Naive B cell (primary cell): ENCODE measurements at regions not wholly inside any gene's neighbourhood (a gene's known extent, or its start where the extent isn't known, plus 50 kb on each side); places are given as distances from the start of the nearest gene placed in this dataset.

Source experiments
- ATAC-seq, 2 donors: fragments of 150-1000 bp; cut with Tn5 transposase; 2 replicates each; pipeline ENCODE4 v1.10.0; 2021; ENCODE audit warnings: low read depth in 2 of 2, mild to moderate bottlenecking in 2 of 2, moderate library complexity in 2 of 2
- DNase-seq: peaks from one replicate; pipeline ENCODE4 v3.0.0; 2022
- H3K27ac Mint-ChIP-seq, 6 donors: one replicate each; pipeline ENCODE4 v1.8.0; 2020 to 2022; ENCODE audit warnings: mild to moderate bottlenecking in 6 of 6, mixed read lengths in 6 of 6, moderate library complexity in 5 of 6, inconsistent platforms in 2 of 6
- H3K27me3 Mint-ChIP-seq, 3 donors: one replicate each; pipeline ENCODE4 v1.8.0; 2021 to 2022; ENCODE audit warnings: mixed read lengths in 3 of 3, mild to moderate bottlenecking in 1 of 3
- H3K36me3 Mint-ChIP-seq, 2 donors: one replicate each; pipeline ENCODE4 v1.8.0; 2020 to 2022; ENCODE audit warnings: mixed read lengths in 2 of 2, inconsistent platforms in 1 of 2, mild to moderate bottlenecking in 1 of 2
- H3K4me1 Mint-ChIP-seq, 3 donors: one replicate each; pipeline ENCODE4 v1.8.0; 2020 to 2022; ENCODE audit warnings: mixed read lengths in 3 of 3, inconsistent platforms in 1 of 3, mild to moderate bottlenecking in 1 of 3, moderate library complexity in 1 of 3
- H3K4me3 Mint-ChIP-seq, 8 donors: one replicate each; pipeline ENCODE4 v1.8.0; 2020 to 2022; ENCODE audit warnings: mild to moderate bottlenecking in 8 of 8, mixed read lengths in 8 of 8, moderate library complexity in 8 of 8, inconsistent platforms in 2 of 8
- H3K9me3 Mint-ChIP-seq, 7 donors: one replicate each; pipeline ENCODE4 v1.8.0; 2020 to 2022; ENCODE audit warnings: mixed read lengths in 7 of 7, mild to moderate bottlenecking in 5 of 7, inconsistent platforms in 2 of 7, moderate library complexity in 1 of 7

GRCh38 chr14:97462081-97462480 lies 664.9 kb downstream of the VRK1 start:
- no peak for DNase-seq
- Mint-ChIP-seq H3K9me3 (peaks cover 0 to 20% (median 3%) of the 10 kb centered on the region in 7 donors), H3K27ac (no peak overlapping the region), H3K36me3 (no peaks in the 10 kb centered on the region), H3K4me1 (peaks cover 7 to 12% (median 8%) of the 10 kb centered on the region in 3 donors), H3K27me3 (peaks cover 9 to 14% (median 11%) of the 10 kb centered on the region in 3 donors), H3K4me3 (no peak overlapping the region)
- ATAC-seq = no peak

GRCh38 chr14:97468220-97468619 lies 671.0 kb downstream of the VRK1 start:
- Mint-ChIP-seq H3K27ac (peak overlapping the region in 1 of 6 donors; percentile 5), H3K27me3 (peaks cover 0 to 11% (median 8%) of the 10 kb centered on the region in 3 donors), H3K9me3 (peaks cover 0 to 5% (median 2%) of the 10 kb centered on the region in 7 donors), H3K4me3 (no peak overlapping the region), H3K4me1 (no peaks in the 10 kb centered on the region), H3K36me3 (no peaks in the 10 kb centered on the region)
- DNase-seq (no peak), ATAC-seq (no peak)

- Mint-ChIP-seq H3K36me3 (no peaks in the 10 kb centered on the region), H3K4me3 (no peak overlapping the region), H3K27ac (no peak overlapping the region), H3K4me1 (no peaks in the 10 kb centered on the region), H3K27me3 (peaks cover 0 to 6% (median 4%) of the 10 kb centered on the region in 3 donors), H3K9me3 (peaks cover 0 to 4% (median 0%) of the 10 kb centered on the region in 7 donors)
- DNase-seq = no peak
- ATAC-seq = no peak
Observed at GRCh38 chr14:97477353-97477752, 680.2 kb downstream of the VRK1 start.

- no peaks in the 10 kb centered on the region for H3K36me3 Mint-ChIP-seq
- peaks cover 0 to 3% (median 0%) of the 10 kb centered on the region in 3 donors for H3K27me3 Mint-ChIP-seq
- H3K4me1 Mint-ChIP-seq = no peaks in the 10 kb centered on the region
- ATAC-seq (no peak), DNase-seq (no peak)
- H3K9me3 Mint-ChIP-seq = peaks cover 0 to 4% (median 0%) of the 10 kb centered on the region in 7 donors
- no peak overlapping the region for H3K4me3 Mint-ChIP-seq
- H3K27ac Mint-ChIP-seq = no peak overlapping the region
Observed at GRCh38 chr14:97485201-97485600, 688.0 kb downstream of the VRK1 start.

- Mint-ChIP-seq H3K27ac (peak overlapping the region in 1 of 6 donors; percentile 44), H3K4me3 (no peak overlapping the region), H3K36me3 (no peaks in the 10 kb centered on the region), H3K27me3 (peaks cover 0 to 3% (median 0%) of the 10 kb centered on the region in 3 donors), H3K9me3 (peaks cover 0 to 11% (median 2%) of the 10 kb centered on the region in 7 donors), H3K4me1 (no peaks in the 10 kb centered on the region)
- DNase-seq = no peak
- ATAC-seq = no peak
Observed at GRCh38 chr14:97486601-97487120, 689.5 kb downstream of the VRK1 start.

- no peaks in the 10 kb centered on the region for H3K4me1 Mint-ChIP-seq
- no peak overlapping the region for H3K27ac Mint-ChIP-seq
- peaks cover 4 to 19% (median 8%) of the 10 kb centered on the region in 7 donors for H3K9me3 Mint-ChIP-seq
- no peak overlapping the region for H3K4me3 Mint-ChIP-seq
- peaks cover 0 to 3% (median 0%) of the 10 kb centered on the region in 3 donors for H3K27me3 Mint-ChIP-seq
- H3K36me3 Mint-ChIP-seq = peaks cover 0 to 8% of the 10 kb centered on the region in 2 donors
- ATAC-seq = no peak
- DNase-seq = no peak
Observed at GRCh38 chr14:97489750-97490149, 692.6 kb downstream of the VRK1 start.

- no peak overlapping the region for H3K4me3 Mint-ChIP-seq
- no peak overlapping the region for H3K27ac Mint-ChIP-seq
- H3K9me3 Mint-ChIP-seq = peaks cover 4 to 19% (median 8%) of the 10 kb centered on the region in 7 donors
- H3K4me1 Mint-ChIP-seq = no peaks in the 10 kb centered on the region
- H3K36me3 Mint-ChIP-seq = peaks cover 0 to 8% of the 10 kb centered on the region in 2 donors
- ATAC-seq (no peak), DNase-seq (no peak)
- peaks cover 0 to 3% (median 0%) of the 10 kb centered on the region in 3 donors for H3K27me3 Mint-ChIP-seq
Observed at GRCh38 chr14:97490521-97491070, 693.4 kb downstream of the VRK1 start.

- no peak overlapping the region for H3K27ac Mint-ChIP-seq
- H3K9me3 Mint-ChIP-seq = peaks cover 4 to 19% (median 8%) of the 10 kb centered on the region in 7 donors
- H3K4me1 Mint-ChIP-seq = no peaks in the 10 kb centered on the region
- H3K36me3 Mint-ChIP-seq = peaks cover 0 to 8% of the 10 kb centered on the region in 2 donors
- no peak overlapping the region for H3K4me3 Mint-ChIP-seq
- DNase-seq = no peak
- peaks cover 0 to 6% (median 0%) of the 10 kb centered on the region in 3 donors for H3K27me3 Mint-ChIP-seq
- no peak for ATAC-seq
Observed at GRCh38 chr14:97491697-97492096, 694.5 kb downstream of the VRK1 start.

- Mint-ChIP-seq H3K36me3 (no peaks in the 10 kb centered on the region), H3K9me3 (peaks cover 0 to 8% (median 0%) of the 10 kb centered on the region in 7 donors), H3K4me1 (no peaks in the 10 kb centered on the region), H3K4me3 (no peak overlapping the region), H3K27me3 (peaks cover 0 to 6% (median 0%) of the 10 kb centered on the region in 3 donors), H3K27ac (no peak overlapping the region)
- ATAC-seq (no peak), DNase-seq (no peak)
Observed at GRCh38 chr14:97499790-97500481, 702.8 kb downstream of the VRK1 start.

GRCh38 chr14:97506626-97507025 lies 709.4 kb downstream of the VRK1 start:
- no peaks in the 10 kb centered on the region for H3K4me1 Mint-ChIP-seq
- no peak for ATAC-seq
- peak overlapping the region in 1 of 8 donors; percentile 21 for H3K4me3 Mint-ChIP-seq
- H3K36me3 Mint-ChIP-seq = peaks cover 5 to 7% of the 10 kb centered on the region in 2 donors
- DNase-seq = no peak
- peaks cover 0 to 11% (median 8%) of the 10 kb centered on the region in 7 donors for H3K9me3 Mint-ChIP-seq
- H3K27me3 Mint-ChIP-seq = no peaks in the 10 kb centered on the region
- H3K27ac Mint-ChIP-seq = no peak overlapping the region

- ATAC-seq = no peak
- H3K9me3 Mint-ChIP-seq = peaks cover 3 to 12% (median 10%) of the 10 kb centered on the region in 7 donors
Observed at GRCh38 chr14:97513891-97514290, 716.7 kb downstream of the VRK1 start.

GRCh38 chr14:97517566-97518234 lies 720.5 kb downstream of the VRK1 start:
- Mint-ChIP-seq H3K27ac (no peak overlapping the region), H3K9me3 (peaks cover 0 to 14% (median 7%) of the 10 kb centered on the region in 7 donors), H3K27me3 (peaks cover 0 to 5% (median 0%) of the 10 kb centered on the region in 3 donors), H3K36me3 (peaks cover 0 to 6% of the 10 kb centered on the region in 2 donors), H3K4me1 (no peaks in the 10 kb centered on the region), H3K4me3 (no peak overlapping the region)
- no peak for DNase-seq
- no peak for ATAC-seq

More at GRCh38 chr14:97513891-97514290, 716.7 kb downstream of the VRK1 start:
- no peak overlapping the region for H3K4me3 Mint-ChIP-seq
- H3K36me3 Mint-ChIP-seq = peaks cover 5 to 6% of the 10 kb centered on the region in 2 donors
- H3K4me1 Mint-ChIP-seq = no peaks in the 10 kb centered on the region
- H3K27ac Mint-ChIP-seq = no peak overlapping the region
- no peak for DNase-seq
- no peaks in the 10 kb centered on the region for H3K27me3 Mint-ChIP-seq

GRCh38 chr14:97523936-97524335 lies 726.8 kb downstream of the VRK1 start:
- no peak for ATAC-seq
- H3K27me3 Mint-ChIP-seq = peaks cover 0 to 5% (median 5%) of the 10 kb centered on the region in 3 donors
- no peak for DNase-seq
- H3K4me1 Mint-ChIP-seq = no peaks in the 10 kb centered on the region
- no peaks in the 10 kb centered on the region for H3K36me3 Mint-ChIP-seq
- H3K9me3 Mint-ChIP-seq = peaks cover 0 to 19% (median 0%) of the 10 kb centered on the region in 7 donors
- H3K4me3 Mint-ChIP-seq = no peak overlapping the region
- H3K27ac Mint-ChIP-seq = no peak overlapping the region
